ENCODE measurements at regions not wholly inside any gene's neighbourhood (a gene's known extent, or its start where the extent isn't known, plus 50 kb on each side); places are given as distances from the start of the nearest gene placed in this dataset.

GRCh38 chrX:39871648-39872047 lies 226.1 kb downstream of the BCOR start:
- intact Hi-C loops (cut with micrococcal nuclease): no loop called here
- ChIA-PET CTCF (ENCODE audit: low intra/inter-chr PET ratio) (no interaction called here), POLR2A (interaction anchor here (0.5 kb wide), 1 partner anchor 29 kb away, joined by 3 read pairs; no protein-coding TSS in a partner anchor)

More at GRCh38 chrX:39871648-39872047, 226.1 kb downstream of the BCOR start:
- TF ChIP-seq ZNF384 (IDR thresholded peaks at IDR 0.05; ENCODE audit: low read depth, low read length): no peak
- no peak for TF ChIP-seq ZBTB1 (CRISPR knock-in tag; IDR thresholded peaks at IDR 0.05; ENCODE audit: borderline replicate concordance, low read depth)
- TF ChIP-seq BMI1 (IDR thresholded peaks at IDR 0.05; ENCODE audit: low read length): no peak
- TF ChIP-seq CBFB (CRISPR knock-in tag; IDR thresholded peaks at IDR 0.05): no peak
- TF ChIP-seq GATAD2A (IDR thresholded peaks at IDR 0.05): no peak
- no peak for TF ChIP-seq E2F3 (CRISPR knock-in tag; IDR thresholded peaks at IDR 0.05)
- no peak for TF ChIP-seq ZNF217 (CRISPR knock-in tag; IDR thresholded peaks at IDR 0.05)
- TF ChIP-seq, protein P1, sequence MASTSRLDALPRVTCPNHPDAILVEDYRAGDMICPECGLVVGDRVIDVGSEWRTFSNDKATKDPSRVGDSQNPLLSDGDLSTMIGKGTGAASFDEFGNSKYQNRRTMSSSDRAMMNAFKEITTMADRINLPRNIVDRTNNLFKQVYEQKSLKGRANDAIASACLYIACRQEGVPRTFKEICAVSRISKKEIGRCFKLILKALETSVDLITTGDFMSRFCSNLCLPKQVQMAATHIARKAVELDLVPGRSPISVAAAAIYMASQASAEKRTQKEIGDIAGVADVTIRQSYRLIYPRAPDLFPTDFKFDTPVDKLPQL (IDR thresholded peaks at IDR 0.05; ENCODE audit: extremely low read depth, insufficient read length): no peak
- TF ChIP-seq NCOA1 (IDR thresholded peaks at IDR 0.05; ENCODE audit: low read depth): no peak
- no peak for TF ChIP-seq HDAC2 (IDR thresholded peaks at IDR 0.05)
- TF ChIP-seq ZNF232 (CRISPR knock-in tag; IDR thresholded peaks at IDR 0.05): no peak
- TF ChIP-seq, protein P2, sequence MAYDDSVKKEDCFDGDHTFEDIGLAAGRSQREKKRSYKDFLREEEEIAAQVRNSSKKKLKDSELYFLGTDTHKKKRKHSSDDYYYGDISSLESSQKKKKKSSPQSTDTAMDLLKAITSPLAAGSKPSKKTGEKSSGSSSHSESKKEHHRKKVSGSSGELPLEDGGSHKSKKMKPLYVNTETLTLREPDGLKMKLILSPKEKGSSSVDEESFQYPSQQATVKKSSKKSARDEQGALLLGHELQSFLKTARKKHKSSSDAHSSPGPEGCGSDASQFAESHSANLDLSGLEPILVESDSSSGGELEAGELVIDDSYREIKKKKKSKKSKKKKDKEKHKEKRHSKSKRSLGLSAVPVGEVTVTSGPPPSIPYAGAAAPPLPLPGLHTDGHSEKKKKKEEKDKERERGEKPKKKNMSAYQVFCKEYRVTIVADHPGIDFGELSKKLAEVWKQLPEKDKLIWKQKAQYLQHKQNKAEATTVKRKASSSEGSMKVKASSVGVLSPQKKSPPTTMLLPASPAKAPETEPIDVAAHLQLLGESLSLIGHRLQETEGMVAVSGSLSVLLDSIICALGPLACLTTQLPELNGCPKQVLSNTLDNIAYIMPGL (CRISPR knock-in tag; IDR thresholded peaks at IDR 0.05): no peak
- no peak for TF ChIP-seq TAF7 (tag; IDR thresholded peaks at IDR 0.05)
- no peak for TF ChIP-seq RAD21 (CRISPR knock-in tag; conservative IDR thresholded peaks at IDR 0.05 in 1 of 2, IDR thresholded peaks at IDR 0.05 in 1 of 2)
- no peak for TF ChIP-seq CHD1 (IDR thresholded peaks at IDR 0.05; ENCODE audit: low read length)
- TF ChIP-seq ZNF551 (CRISPR knock-in tag; IDR thresholded peaks at IDR 0.05): no peak
- TF ChIP-seq NFE2L1 (tag; IDR thresholded peaks at IDR 0.05; ENCODE audit: borderline replicate concordance, low read depth): no peak
- H3K36me3 ChIP-seq (ENCODE audit: control insufficient read depth, insufficient read depth, low read length): no peaks in the 10 kb centered on the region
- WGBS (ENCODE audit: insufficient coverage, low coverage, missing lambda C conversion rate): 57% methylated on average over 8 of the region's 8 CpGs
- no peaks in the 10 kb centered on the region for H3K79me2 ChIP-seq (ENCODE audit: control insufficient read depth, insufficient read depth, low read length)
- H3K27ac ChIP-seq (ENCODE audit: extremely low read depth, low read depth, low read length): no peak overlapping the region
- no peak overlapping the region for H3K4me2 ChIP-seq (ENCODE audit: insufficient read depth, low read length)
- no peak overlapping the region for H3K4me3 ChIP-seq
- FAIRE-seq: no peak
- no peak overlapping the region for H2AFZ ChIP-seq (ENCODE audit: low read depth, low read length)
- in situ Hi-C loops (cut with MboI): no loop called here
- BruUV-seq (replicated peaks): no TSS peak
- ATAC-seq: no peak
- no peaks in the 10 kb centered on the region for H3K9me1 ChIP-seq (ENCODE audit: control insufficient read depth, insufficient read depth, low read length)
- no peaks in the 10 kb centered on the region for H3K9me3 ChIP-seq (replicated peaks; ENCODE audit: control insufficient read depth, insufficient read depth, low read depth, low read length)
- no peaks in the 10 kb centered on the region for H3K27me3 ChIP-seq (ENCODE audit: control insufficient read depth in 2 of 2, insufficient read depth in 2 of 2, low read length in 2 of 2)
- no peak overlapping the region for H3K9ac ChIP-seq (ENCODE audit: insufficient read depth in 1 of 2, low read depth in 2 of 2, low read length in 2 of 2)
- no peaks in the 10 kb centered on the region for H4K20me1 ChIP-seq (replicated peaks; ENCODE audit: control insufficient read depth, insufficient read depth, low read length)
- no peak for DNase-seq (ENCODE audit: extremely low read depth in 1 of 4, low spot score in 3 of 4)
- peaks cover 10 to 13% of the 10 kb centered on the region in 2 experiments; a peak in 4 of 5 replicates for H3K4me1 ChIP-seq (replicated peaks in 1 of 2; ENCODE audit: control insufficient read depth in 2 of 2, insufficient read depth in 2 of 2, low read length in 2 of 2)
